ENCODE measurements at regions not wholly inside any gene's neighbourhood (a gene's known extent, or its start where the extent isn't known, plus 50 kb on each side); places are given as distances from the start of the nearest gene placed in this dataset.

DNA sequence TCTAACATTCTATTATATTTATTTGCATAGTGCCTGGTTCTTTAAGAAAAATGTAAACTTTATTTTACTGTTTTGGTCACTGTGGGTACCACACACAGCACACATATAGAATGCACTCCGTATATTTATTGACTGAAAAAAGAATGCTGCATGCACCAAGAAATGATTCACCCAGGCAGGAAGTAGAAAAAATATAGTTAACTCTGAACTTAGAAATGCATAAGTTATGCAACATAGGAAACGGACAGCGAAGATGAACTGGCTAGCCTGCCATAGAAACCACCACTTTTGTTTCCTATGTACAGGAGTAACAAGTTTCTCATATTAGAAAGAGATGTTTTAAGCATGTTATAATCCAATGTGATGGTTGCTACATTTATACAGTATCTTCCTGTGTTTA lies 635.8 kb downstream of the DSC3 start:
- TF ChIP-seq CTCF (IDR thresholded peaks at IDR 0.05) = no peak
- H3K27me3 Mint-ChIP-seq (ENCODE audit: low read depth) = no peaks in the 10 kb centered on the region

DNA sequence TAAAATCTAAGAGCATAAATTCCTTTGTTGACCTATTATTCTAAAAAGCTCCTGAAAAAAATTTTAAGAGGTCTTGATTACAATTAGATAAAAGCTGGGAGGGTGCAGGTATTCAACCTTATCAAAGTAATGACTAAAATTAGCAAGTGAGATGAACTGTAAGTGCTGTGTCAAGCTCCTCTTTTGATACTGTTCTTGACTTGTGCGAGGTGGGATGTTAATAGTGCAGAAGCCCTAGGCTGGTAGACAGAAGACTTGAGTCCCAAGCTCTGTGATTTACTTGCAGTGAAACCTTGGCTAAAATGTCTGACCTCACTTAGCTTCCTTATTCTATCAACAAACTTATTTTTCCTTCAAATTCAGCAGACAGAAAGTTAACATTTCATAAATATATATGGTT lies 637.5 kb downstream of the DSC3 start:
- TF ChIP-seq CTCF (IDR thresholded peaks at IDR 0.05) = no peak
- no peaks in the 10 kb centered on the region for H3K36me3 Mint-ChIP-seq (ENCODE audit: low read depth)
- DNase-seq (ENCODE audit: low spot score) = no peak
- no peak overlapping the region for H3K4me3 Mint-ChIP-seq (ENCODE audit: unreplicated experiment)
- no peaks in the 10 kb centered on the region for H3K27me3 Mint-ChIP-seq (ENCODE audit: low read depth)
- H3K9me3 Mint-ChIP-seq (ENCODE audit: low read depth) = peaks cover 12% of the 10 kb centered on the region
- no peak overlapping the region for H3K27ac Mint-ChIP-seq (ENCODE audit: unreplicated experiment)
- H3K4me1 Mint-ChIP-seq (ENCODE audit: low read depth) = no peaks in the 10 kb centered on the region

More for the DNA sequence above, 635.8 kb downstream of the DSC3 start:
- H3K4me1 Mint-ChIP-seq (ENCODE audit: low read depth) = no peaks in the 10 kb centered on the region
- DNase-seq (ENCODE audit: low spot score) = no peak
- H3K36me3 Mint-ChIP-seq (ENCODE audit: low read depth) = no peaks in the 10 kb centered on the region
- H3K9me3 Mint-ChIP-seq (ENCODE audit: low read depth) = peaks cover 15% of the 10 kb centered on the region
- H3K4me3 Mint-ChIP-seq (ENCODE audit: unreplicated experiment) = no peak overlapping the region
- H3K27ac Mint-ChIP-seq (ENCODE audit: unreplicated experiment) = no peak overlapping the region

DNA sequence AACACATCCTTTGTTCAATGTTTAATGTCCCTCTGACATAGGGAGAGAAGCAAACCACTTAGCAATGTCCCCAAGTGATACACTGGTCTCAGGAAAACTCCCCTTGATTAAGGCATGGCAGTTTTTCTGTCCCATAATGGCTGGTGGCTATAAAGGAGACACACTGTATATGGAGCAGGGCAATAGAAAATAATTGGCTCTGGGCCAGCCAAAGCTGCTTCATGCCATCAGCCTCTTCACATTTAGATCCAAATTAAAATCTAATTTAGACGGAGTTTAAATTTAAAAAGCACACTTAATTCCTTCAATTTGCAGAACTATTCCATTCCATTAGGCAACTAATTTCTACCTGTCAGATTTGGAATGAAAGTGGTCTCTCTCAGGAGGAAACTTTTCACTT lies 638.1 kb downstream of the DSC3 start:
- H3K4me1 Mint-ChIP-seq (ENCODE audit: low read depth) = no peaks in the 10 kb centered on the region
- no peak for DNase-seq (ENCODE audit: low spot score)
- no peaks in the 10 kb centered on the region for H3K27me3 Mint-ChIP-seq (ENCODE audit: low read depth)
- no peak overlapping the region for H3K27ac Mint-ChIP-seq (ENCODE audit: unreplicated experiment)
- H3K36me3 Mint-ChIP-seq (ENCODE audit: low read depth) = no peaks in the 10 kb centered on the region
- peaks cover 6% of the 10 kb centered on the region for H3K9me3 Mint-ChIP-seq (ENCODE audit: low read depth)
- TF ChIP-seq CTCF (IDR thresholded peaks at IDR 0.05) = no peak
- H3K4me3 Mint-ChIP-seq (ENCODE audit: unreplicated experiment) = no peak overlapping the region

GRCh38 chr18:30403278-30403677 lies 639.3 kb downstream of the DSC3 start:
- no peak for TF ChIP-seq CTCF (IDR thresholded peaks at IDR 0.05)
- no peak overlapping the region for H3K27ac Mint-ChIP-seq (ENCODE audit: unreplicated experiment)
- no peak for DNase-seq (ENCODE audit: low spot score)
- no peak overlapping the region for H3K4me3 Mint-ChIP-seq (ENCODE audit: unreplicated experiment)
- no peaks in the 10 kb centered on the region for H3K27me3 Mint-ChIP-seq (ENCODE audit: low read depth)
- no peaks in the 10 kb centered on the region for H3K36me3 Mint-ChIP-seq (ENCODE audit: low read depth)
- no peaks in the 10 kb centered on the region for H3K9me3 Mint-ChIP-seq (ENCODE audit: low read depth)
- H3K4me1 Mint-ChIP-seq (ENCODE audit: low read depth) = no peaks in the 10 kb centered on the region

DNA sequence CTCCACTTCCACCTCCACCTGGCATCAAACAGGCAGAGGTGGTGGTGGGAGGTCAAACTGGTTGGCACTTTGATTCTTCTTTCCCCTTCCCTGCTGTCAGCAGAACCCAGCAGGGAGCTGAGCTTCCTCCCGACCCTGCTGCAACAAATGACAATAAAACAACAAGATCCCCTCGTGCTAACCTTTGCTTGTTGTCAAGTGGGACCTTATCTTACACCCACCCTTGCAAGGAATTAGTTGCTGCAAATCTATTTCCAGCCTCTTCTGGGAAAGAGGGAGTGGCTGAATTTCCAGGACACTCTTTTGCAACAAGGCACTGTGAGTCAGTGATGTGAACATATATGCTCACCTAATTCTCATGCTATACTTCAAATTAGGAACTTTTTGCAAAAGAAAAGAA lies 655.1 kb downstream of the DSC3 start:
- peaks cover 19% of the 10 kb centered on the region for H3K27me3 Mint-ChIP-seq (ENCODE audit: low read depth)
- H3K4me3 Mint-ChIP-seq (ENCODE audit: unreplicated experiment) = no peak overlapping the region
- H3K9me3 Mint-ChIP-seq (ENCODE audit: low read depth) = no peaks in the 10 kb centered on the region
- TF ChIP-seq CTCF (IDR thresholded peaks at IDR 0.05) = no peak
- no peak for DNase-seq (ENCODE audit: low spot score)
- H3K27ac Mint-ChIP-seq (ENCODE audit: unreplicated experiment) = no peak overlapping the region
- no peaks in the 10 kb centered on the region for H3K4me1 Mint-ChIP-seq (ENCODE audit: low read depth)
- no peaks in the 10 kb centered on the region for H3K36me3 Mint-ChIP-seq (ENCODE audit: low read depth)
